Keratinocyte (primary cell): ENCODE measurements at regions not wholly inside any gene's neighbourhood (a gene's known extent, or its start where the extent isn't known, plus 50 kb on each side); places are given as distances from the start of the nearest gene placed in this dataset.

ENCODE experiments used
- DNase-seq: peaks from one replicate; pipeline ENCODE4 v3.0.0-alpha.2; 2011; ENCODE audit warnings: low read depth, missing footprints, low spot score
- FAIRE-seq: peaks from 2 replicates; lab custom pipeline; 2011; peaks lifted over from hg19 to GRCh38; lab: Jason Lieb, UNC
- H2AFZ ChIP-seq: 2 replicates; pipeline ENCODE4 v1.6.0; 2012; ENCODE audit warnings: low read length, control low read depth, inconsistent platforms; ENCODE audit not compliant: control insufficient read depth
- H3K27ac ChIP-seq: 2 replicates; pipeline ENCODE4 v1.5.1; 2011; ENCODE audit warnings: low read length; ENCODE audit not compliant: control insufficient read depth, insufficient read depth
- H3K27me3 ChIP-seq: 3 replicates; pipeline ENCODE4 v1.6.0; 2011; ENCODE audit warnings: low read length; ENCODE audit not compliant: control insufficient read depth, insufficient read depth; ENCODE audit errors: extremely low read depth
- H3K36me3 ChIP-seq, 2 experiments: 2 replicates in 1 of 2; 3 replicates in 1 of 2; pipeline ENCODE4 v1.5.1; 2011; ENCODE audit warnings: low read length in 2 of 2, mild to moderate bottlenecking in 1 of 2; ENCODE audit not compliant: control insufficient read depth in 2 of 2, insufficient read depth in 2 of 2; ENCODE audit errors: extremely low read depth in 1 of 2
- H3K4me1 ChIP-seq: 3 replicates; pipeline ENCODE4 v1.5.1; 2011; ENCODE audit warnings: low read length; ENCODE audit not compliant: control insufficient read depth, insufficient read depth; ENCODE audit errors: extremely low read depth
- H3K4me2 ChIP-seq: 3 replicates; pipeline ENCODE4 v1.6.0; 2011; ENCODE audit warnings: low read depth, low read length; ENCODE audit not compliant: control insufficient read depth, insufficient read depth; ENCODE audit errors: extremely low read depth
- H3K4me3 ChIP-seq, 3 experiments: fragments of 200-600 bp in 1 of 3; sonication (generic) in 1 of 3; 2 replicates in 2 of 3; 3 replicates in 1 of 3; pipeline ENCODE4 v1.5.1; 2011 to 2016; ENCODE audit warnings: low read length in 3 of 3, mild to moderate bottlenecking in 3 of 3, control low read depth in 2 of 3, inconsistent platforms in 1 of 3, low read depth in 1 of 3, mixed read lengths in 1 of 3, mixed run types in 1 of 3, moderate library complexity in 1 of 3; ENCODE audit not compliant: control insufficient read depth in 2 of 3, insufficient read depth in 2 of 3; ENCODE audit errors: extremely low read depth in 1 of 3
- H3K79me2 ChIP-seq: 2 replicates; pipeline ENCODE4 v1.6.0; 2012; ENCODE audit warnings: low read length; ENCODE audit not compliant: control insufficient read depth, insufficient read depth
- H3K9ac ChIP-seq: 3 replicates; pipeline ENCODE4 v1.6.0; 2011; ENCODE audit warnings: low read length; ENCODE audit not compliant: control insufficient read depth, insufficient read depth; ENCODE audit errors: extremely low read depth
- H3K9me1 ChIP-seq: 3 replicates; pipeline ENCODE4 v1.6.0; 2011; ENCODE audit warnings: low read length; ENCODE audit not compliant: control insufficient read depth, insufficient read depth; ENCODE audit errors: extremely low read depth
- H3K9me3 ChIP-seq: 2 replicates; pipeline ENCODE4 v1.5.1; 2012; ENCODE audit warnings: low read depth, low read length; ENCODE audit not compliant: control insufficient read depth
- H4K20me1 ChIP-seq: 3 replicates; pipeline ENCODE4 v1.6.0; 2011; ENCODE audit warnings: low read length; ENCODE audit not compliant: control insufficient read depth, insufficient read depth; ENCODE audit errors: extremely low read depth
- CTCF ChIP-seq, 3 experiments: IDR thresholded peaks in 1 of 3; conservative IDR thresholded peaks in 1 of 3; optimal IDR thresholded peaks in 1 of 3; 2 replicates in 2 of 3; 3 replicates in 1 of 3; pipeline versions ENCODE3 to v1.5.1; 2011; ENCODE audit warnings: low read length in 3 of 3, mild to moderate bottlenecking in 3 of 3, moderate library complexity in 2 of 3, control low read depth in 1 of 3, inconsistent platforms in 1 of 3; ENCODE audit not compliant: insufficient read depth in 2 of 3; ENCODE audit errors: extremely low read depth in 1 of 3
- EZH2 ChIP-seq: IDR thresholded peaks from one replicate; pipeline ENCODE4 v1.6.1; 2012; ENCODE audit warnings: inconsistent platforms, mild to moderate bottlenecking, low read length, moderate library complexity
- dilution Hi-C: fragments of 300-500 bp; cut with MboI; formaldehyde crosslinking; loops from one replicate; pipeline ENCODE4 v1.7.0; 2020; ENCODE audit warnings: low sequenced_read_pairs; ENCODE audit not compliant: extremely low pct_ligation_motif_present

GRCh38 chr7:115354925-115355324 lies 433.0 kb downstream of the MDFIC start:
- H3K4me1 ChIP-seq = peaks cover 8% of the 10 kb centered on the region
- H3K36me3 ChIP-seq = no peaks in the 10 kb centered on the region
- H3K9ac ChIP-seq = no peak overlapping the region
- dilution Hi-C loops = no loop called here
- FAIRE-seq (no peak), DNase-seq (no peak)
- H3K4me2 ChIP-seq = no peak overlapping the region
- no peaks in the 10 kb centered on the region for H3K79me2 ChIP-seq
- H4K20me1 ChIP-seq = no peaks in the 10 kb centered on the region
- H3K27ac ChIP-seq = no peak overlapping the region
- no peak overlapping the region for H2AFZ ChIP-seq
- TF ChIP-seq EZH2 (no peak), CTCF (optimal IDR thresholded peaks at IDR 0.05 in 1 of 3, IDR thresholded peaks at IDR 0.05 in 1 of 3, conservative IDR thresholded peaks at IDR 0.05 in 1 of 3; ENCODE audit: extremely low read depth in 1 of 3, insufficient read depth in 2 of 3, low read length in 3 of 3) (no peak)
- H3K9me3 ChIP-seq = no peaks in the 10 kb centered on the region
- no peaks in the 10 kb centered on the region for H3K9me1 ChIP-seq
- H3K4me3 ChIP-seq = no peak overlapping the region
- H3K27me3 ChIP-seq = no peaks in the 10 kb centered on the region

DNA sequence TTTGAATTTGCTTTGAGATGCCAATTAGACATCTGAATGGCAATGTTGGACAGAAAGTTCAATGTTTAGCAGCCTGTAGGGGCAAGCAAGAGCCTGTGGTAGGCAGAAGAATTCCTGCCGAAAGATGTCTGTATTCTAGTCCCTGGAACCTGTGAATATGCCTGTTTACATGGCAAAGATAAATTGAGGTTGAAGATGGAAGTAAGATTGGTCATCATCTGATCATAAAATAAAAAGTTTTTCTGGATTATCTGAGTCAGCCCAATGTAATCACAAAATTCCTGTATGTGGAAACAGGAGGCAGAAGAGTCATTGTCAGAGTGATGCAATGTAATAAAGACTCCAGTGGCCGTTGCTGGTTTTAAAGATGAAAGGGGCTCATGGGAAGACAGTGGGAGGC lies 430.5 kb downstream of the MDFIC start:
- Histone ChIP-seq H3K36me3 (no peaks in the 10 kb centered on the region), H3K4me3 (no peak overlapping the region), H3K79me2 (no peaks in the 10 kb centered on the region), H3K27me3 (no peaks in the 10 kb centered on the region), H4K20me1 (no peaks in the 10 kb centered on the region), H3K27ac (peak overlapping the region; percentile 69), H3K4me1 (peaks cover 14% of the 10 kb centered on the region), H3K4me2 (peak overlapping the region; percentile 2), H3K9me1 (no peaks in the 10 kb centered on the region), H3K9ac (no peak overlapping the region), H3K9me3 (no peaks in the 10 kb centered on the region), H2AFZ (peak overlapping the region; percentile 54)
- no peak for TF ChIP-seq EZH2
- TF ChIP-seq CTCF (optimal IDR thresholded peaks at IDR 0.05 in 1 of 3, IDR thresholded peaks at IDR 0.05 in 1 of 3, conservative IDR thresholded peaks at IDR 0.05 in 1 of 3; ENCODE audit: extremely low read depth in 1 of 3, insufficient read depth in 2 of 3, low read length in 3 of 3) = peak in 1 of 3 experiments; percentile 24
- FAIRE-seq (peak; percentile 67), DNase-seq (peak; percentile 48)
- dilution Hi-C loops = no loop called here
